HepG2 (cell line): ENCODE measurements at regions not wholly inside any gene's neighbourhood (a gene's known extent, or its start where the extent isn't known, plus 50 kb on each side); places are given as distances from the start of the nearest gene placed in this dataset.

Experiments
- ATAC-seq: fragments of 200-7000 bp; cut with Tn5 transposase; 3 replicates; pipeline ENCODE4 v1.9.1; 2020; ENCODE audit warnings: mild to moderate bottlenecking, moderate library complexity
- BruUV-seq: library from RNA; stranded (reverse); fragments of 400-500 nt; replicated peaks from 2 replicates; lab custom pipeline; 2021; lab: Mats Ljungman, UMichigan
- CTCF ChIA-PET: fragments of 300-600 bp; formaldehyde crosslinking; extraction: SDS; loops from one replicate; lab custom pipeline; 2021; ENCODE audit warnings: low total read pairs, inconsistent platforms, low intra/inter-chr PET ratio; lab: Yijun Ruan, JAX
- POLR2A ChIA-PET: fragments of 350-600 bp; sonication (Branson Sonifier 250); formaldehyde crosslinking; loops from one replicate; lab custom pipeline; 2020; ENCODE audit warnings: antibody characterized with exemption, inconsistent platforms; lab: Yijun Ruan, JAX
- DNase-seq: peaks from one replicate; pipeline ENCODE4 v3.0.0-alpha.2; 2015; ENCODE audit warnings: low spot score
- FAIRE-seq: peaks from 3 replicates; lab custom pipeline; 2011; peaks lifted over from hg19 to GRCh38; lab: Jason Lieb, UNC
- H2AFZ ChIP-seq: one replicate; pipeline ENCODE4 v1.6.1; 2011; ENCODE audit warnings: low read length, inconsistent platforms
- H3K27ac ChIP-seq: fragments of 300-600 bp; 3 replicates; pipeline ENCODE4 v1.8.0; 2011; ENCODE audit warnings: mixed run types, mild to moderate bottlenecking, mixed read lengths, low read length, inconsistent platforms; ENCODE audit not compliant: insufficient read depth; ENCODE audit errors: extremely low read length
- H3K27me3 ChIP-seq, 2 experiments: fragments of 200-600 bp in 1 of 2; 2 replicates in 1 of 2; 3 replicates in 1 of 2; pipeline versions ENCODE4 v1.6.0 to v1.8.0; 2011; ENCODE audit warnings: low read length in 2 of 2, mild to moderate bottlenecking in 2 of 2, moderate library complexity in 2 of 2, inconsistent platforms in 1 of 2; ENCODE audit not compliant: insufficient read depth in 2 of 2, control insufficient read depth in 1 of 2
- H3K36me3 ChIP-seq, 2 experiments: fragments of 200-600 bp in 1 of 2; replicated peaks in 1 of 2; 2 replicates in 1 of 2; 3 replicates in 1 of 2; pipeline versions ENCODE4 v1.5.1 to v1.8.0; 2011; ENCODE audit warnings: low read length in 2 of 2, inconsistent platforms in 1 of 2; ENCODE audit not compliant: insufficient read depth in 2 of 2, control insufficient read depth in 1 of 2
- H3K4me1 ChIP-seq: 2 replicates; pipeline ENCODE4 v1.5.1; 2012; ENCODE audit warnings: low read length, inconsistent platforms; ENCODE audit not compliant: insufficient read depth
- H3K4me2 ChIP-seq: 2 replicates; pipeline ENCODE4 v1.6.0; 2011; ENCODE audit warnings: low read depth, low read length, inconsistent platforms
- H3K4me3 ChIP-seq, 3 experiments: fragments of 200-600 bp in 1 of 3; sonication (generic), shearing (Covaris generic) in 1 of 3; replicated peaks in 1 of 3; 2 replicates each; pipeline ENCODE4 v1.5.1; 2011 to 2016; ENCODE audit warnings: low read length in 3 of 3, inconsistent platforms in 2 of 3, low read depth in 2 of 3, mild to moderate bottlenecking in 2 of 3, control low read depth in 1 of 3, mixed read lengths in 1 of 3; ENCODE audit not compliant: insufficient read depth in 1 of 3
- H3K79me2 ChIP-seq: one replicate; pipeline ENCODE4 v1.6.1; 2011; ENCODE audit warnings: low read length, inconsistent platforms; ENCODE audit not compliant: insufficient read depth
- H3K9ac ChIP-seq: 2 replicates; pipeline ENCODE4 v1.6.0; 2011; ENCODE audit warnings: mild to moderate bottlenecking, low read depth, low read length, inconsistent platforms; ENCODE audit not compliant: insufficient read depth
- H3K9me3 ChIP-seq: 2 replicates; pipeline ENCODE4 v1.5.1; 2012; ENCODE audit warnings: mild to moderate bottlenecking, low read length
- H4K20me1 ChIP-seq: 2 replicates; pipeline ENCODE4 v1.6.0; 2011; ENCODE audit warnings: inconsistent platforms, mild to moderate bottlenecking, low read length, moderate library complexity; ENCODE audit not compliant: insufficient read depth
- ATF7-NPFF ChIP-seq: sonication (generic); formaldehyde crosslinking; IDR thresholded peaks from 2 replicates; pipeline ENCODE4 v1.8.1; 2023; ENCODE audit warnings: mild to moderate bottlenecking, low read depth, missing genetic modification reagents, moderate library complexity
- ISX ChIP-seq: sonication (generic); formaldehyde crosslinking; conservative IDR thresholded peaks from 2 replicates; pipeline ENCODE4 v1.5.0; 2020; ENCODE audit warnings: missing genetic modification reagents
- KIAA2018 ChIP-seq: sonication (generic); formaldehyde crosslinking; IDR thresholded peaks from 2 replicates; pipeline ENCODE4 v1.5.0; 2020; ENCODE audit warnings: mild to moderate bottlenecking, missing genetic modification reagents, borderline replicate concordance
- SIX1 ChIP-seq: sonication (generic); formaldehyde crosslinking; IDR thresholded peaks from 2 replicates; pipeline ENCODE4 v1.4.0; 2020; ENCODE audit warnings: missing genetic modification reagents, borderline replicate concordance
- ZC3H13 ChIP-seq: sonication (generic); formaldehyde crosslinking; IDR thresholded peaks from 2 replicates; pipeline ENCODE4 v1.8.1; 2023; ENCODE audit warnings: mild to moderate bottlenecking, missing genetic modification reagents, moderate library complexity
- ZFP1 ChIP-seq: IDR thresholded peaks from 2 replicates; pipeline ENCODE4 v1.6.1; 2016
- ZKSCAN5 ChIP-seq: sonication (generic); formaldehyde crosslinking; IDR thresholded peaks from 2 replicates; pipeline ENCODE4 v1.5.1; 2020; ENCODE audit warnings: mild to moderate bottlenecking, missing genetic modification reagents
- ZNF33B ChIP-seq: sonication (generic); formaldehyde crosslinking; IDR thresholded peaks from 2 replicates; pipeline ENCODE4 v1.5.1; 2020; ENCODE audit warnings: mild to moderate bottlenecking, missing genetic modification reagents
- ZNF350 ChIP-seq: sonication (generic); formaldehyde crosslinking; IDR thresholded peaks from 2 replicates; pipeline ENCODE4 v1.4.0; 2020; ENCODE audit warnings: mild to moderate bottlenecking, low read depth, missing genetic modification reagents, borderline replicate concordance
- WGBS: methylation state at CpG from one replicate; pipeline ENCODE4 v1.1.6; 2017; ENCODE audit warnings: low lambda C conversion rate; 5-methylcytosine and 5-hydroxymethylcytosine counted together
- in situ Hi-C: cut with HindIII; loops from 2 replicates; pipeline ENCODE4 v1.10.0; 2017; ENCODE audit warnings: low pct_unique_long_range_greater_than_20kb; ENCODE audit not compliant: extremely low pct_ligation_motif_present
- intact Hi-C: fragments of 100-400 bp; cut with micrococcal nuclease; formaldehyde crosslinking; loops from one replicate; pipeline ENCODE4 v1.10.0; 2022; ENCODE audit not compliant: unreplicated experiment
- TF ChIP-seq, protein P1 (sequence below): sonication (generic); formaldehyde crosslinking; IDR thresholded peaks from 2 replicates; pipeline ENCODE4 v1.5.0; 2020; ENCODE audit warnings: mild to moderate bottlenecking, missing genetic modification reagents

DNA sequence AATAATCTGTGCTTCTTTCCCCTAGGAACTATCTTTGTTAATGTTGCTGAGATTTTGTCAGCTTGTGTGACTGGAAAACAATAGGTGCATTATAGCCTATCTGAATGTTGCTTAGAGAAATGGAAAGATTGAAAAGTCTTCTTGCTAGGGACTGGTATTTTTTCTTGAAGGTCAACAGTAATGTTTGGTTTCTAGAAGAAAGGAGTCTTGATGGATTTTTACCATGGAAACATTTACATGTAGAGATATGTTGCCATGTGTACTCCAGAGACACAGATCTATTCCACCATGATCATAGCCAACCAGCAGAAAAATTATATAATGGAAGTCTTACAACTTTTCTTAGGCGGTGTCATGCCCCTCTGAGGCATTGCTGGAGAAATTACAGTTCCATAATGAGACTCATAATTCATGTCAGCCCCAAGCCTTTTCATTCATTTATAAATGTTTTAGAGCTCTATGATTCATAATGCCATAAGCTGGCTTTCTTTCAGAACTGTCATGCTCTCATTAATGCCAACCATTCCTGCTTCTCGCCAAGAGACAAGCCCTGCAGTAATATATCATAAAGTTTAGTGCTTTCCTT is 175.1 kb upstream of the PTPRZ1 start:
- in situ Hi-C loops: no loop called here
- 4% methylated on average over 2 of the region's 2 CpGs for WGBS
- Histone ChIP-seq H2AFZ (no peak overlapping the region), H3K4me2 (no peak overlapping the region), H3K79me2 (no peaks in the 10 kb centered on the region), H4K20me1 (no peaks in the 10 kb centered on the region), H3K27me3 (no peaks in the 10 kb centered on the region), H3K9ac (no peak overlapping the region), H3K4me3 (no peak overlapping the region), H3K4me1 (no peaks in the 10 kb centered on the region), H3K36me3 (no peaks in the 10 kb centered on the region), H3K27ac (no peak overlapping the region), H3K9me3 (no peaks in the 10 kb centered on the region)
- ChIA-PET POLR2A (no interaction called here), CTCF (no interaction called here)
- DNase-seq (no peak), ATAC-seq (no peak), FAIRE-seq (no peak)
- no TSS peak for BruUV-seq
- intact Hi-C loops: no loop called here
- no peak for TF ChIP-seq SIX1
- TF ChIP-seq ZNF350 (CRISPR knock-in tag): no peak
- TF ChIP-seq ATF7-NPFF (CRISPR knock-in tag): no peak
- TF ChIP-seq ISX: no peak
- TF ChIP-seq ZKSCAN5 (CRISPR knock-in tag): no peak
- no peak for TF ChIP-seq ZC3H13 (CRISPR knock-in tag)
- TF ChIP-seq, protein P1, sequence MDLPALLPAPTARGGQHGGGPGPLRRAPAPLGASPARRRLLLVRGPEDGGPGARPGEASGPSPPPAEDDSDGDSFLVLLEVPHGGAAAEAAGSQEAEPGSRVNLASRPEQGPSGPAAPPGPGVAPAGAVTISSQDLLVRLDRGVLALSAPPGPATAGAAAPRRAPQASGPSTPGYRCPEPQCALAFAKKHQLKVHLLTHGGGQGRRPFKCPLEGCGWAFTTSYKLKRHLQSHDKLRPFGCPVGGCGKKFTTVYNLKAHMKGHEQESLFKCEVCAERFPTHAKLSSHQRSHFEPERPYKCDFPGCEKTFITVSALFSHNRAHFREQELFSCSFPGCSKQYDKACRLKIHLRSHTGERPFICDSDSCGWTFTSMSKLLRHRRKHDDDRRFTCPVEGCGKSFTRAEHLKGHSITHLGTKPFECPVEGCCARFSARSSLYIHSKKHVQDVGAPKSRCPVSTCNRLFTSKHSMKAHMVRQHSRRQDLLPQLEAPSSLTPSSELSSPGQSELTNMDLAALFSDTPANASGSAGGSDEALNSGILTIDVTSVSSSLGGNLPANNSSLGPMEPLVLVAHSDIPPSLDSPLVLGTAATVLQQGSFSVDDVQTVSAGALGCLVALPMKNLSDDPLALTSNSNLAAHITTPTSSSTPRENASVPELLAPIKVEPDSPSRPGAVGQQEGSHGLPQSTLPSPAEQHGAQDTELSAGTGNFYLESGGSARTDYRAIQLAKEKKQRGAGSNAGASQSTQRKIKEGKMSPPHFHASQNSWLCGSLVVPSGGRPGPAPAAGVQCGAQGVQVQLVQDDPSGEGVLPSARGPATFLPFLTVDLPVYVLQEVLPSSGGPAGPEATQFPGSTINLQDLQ (CRISPR knock-in tag): no peak
- no peak for TF ChIP-seq ZNF33B (CRISPR knock-in tag)
- no peak for TF ChIP-seq ZFP1 (CRISPR knock-in tag)
- TF ChIP-seq KIAA2018: no peak
